Parathyroid adenoma (tissue), 2 donors: ENCODE measurements at regions not wholly inside any gene's neighbourhood (a gene's known extent, or its start where the extent isn't known, plus 50 kb on each side); places are given as distances from the start of the nearest gene placed in this dataset.
A peak's percentile ranks its signal among the peaks of the same experiment; 100 is the strongest.

Experiments used
- H2AFZ ChIP-seq: fragments of 300-600 bp; sonication (generic); one replicate; pipeline ENCODE4 v1.7.0; 2017; ENCODE audit warnings: antibody characterized with exemption, mild to moderate bottlenecking
- H3K27ac ChIP-seq: fragments of 300-600 bp; sonication (generic); one replicate; pipeline ENCODE4 v1.7.0; 2017
- H3K27me3 ChIP-seq: fragments of 300-600 bp; sonication (generic); one replicate; pipeline ENCODE4 v1.7.0; 2017; ENCODE audit warnings: low read length; ENCODE audit not compliant: control insufficient read depth, insufficient read depth
- H3K36me3 ChIP-seq: fragments of 300-600 bp; sonication (generic); one replicate; pipeline ENCODE4 v1.7.0; 2017; ENCODE audit warnings: low read length; ENCODE audit not compliant: control insufficient read depth, insufficient read depth
- H3K4me1 ChIP-seq: fragments of 300-600 bp; sonication (generic); one replicate; pipeline ENCODE4 v1.7.0; 2017; ENCODE audit warnings: control low read depth
- H3K4me2 ChIP-seq: fragments of 300-600 bp; sonication (generic); one replicate; pipeline ENCODE4 v1.7.0; 2017; ENCODE audit warnings: low read length
- H3K4me3 ChIP-seq: fragments of 300-600 bp; sonication (generic); one replicate; pipeline ENCODE4 v1.7.0; 2017; ENCODE audit warnings: low read depth, low read length
- H3K79me2 ChIP-seq: fragments of 300-600 bp; sonication (generic); one replicate; pipeline ENCODE4 v1.7.0; 2017; ENCODE audit warnings: control low read depth
- H3K9ac ChIP-seq: fragments of 300-600 bp; sonication (generic); one replicate; pipeline ENCODE4 v1.7.0; 2017; ENCODE audit warnings: mild to moderate bottlenecking
- H3K9me3 ChIP-seq: fragments of 300-600 bp; sonication (generic); one replicate; pipeline ENCODE4 v1.7.0; 2017; ENCODE audit warnings: low read length; ENCODE audit not compliant: control insufficient read depth
- CTCF ChIP-seq: fragments of 300-600 bp; sonication (generic); IDR thresholded peaks from one replicate; pipeline ENCODE4 v1.7.0; 2017; ENCODE audit warnings: antibody characterized with exemption, mild to moderate bottlenecking
- donor health status: primary hyperparathyroidism.

GRCh38 chr5:35281613-35282012, 51.3 kb upstream of the PRLR start:
- no peaks in the 10 kb centered on the region for H3K79me2 ChIP-seq
- H3K4me2 ChIP-seq = no peak overlapping the region
- TF ChIP-seq CTCF = no peak
- H3K4me1 ChIP-seq = peaks cover 9% of the 10 kb centered on the region
- H3K9ac ChIP-seq = no peak overlapping the region
- H3K27me3 ChIP-seq = no peaks in the 10 kb centered on the region
- peak overlapping the region; percentile 43 for H2AFZ ChIP-seq
- no peaks in the 10 kb centered on the region for H3K36me3 ChIP-seq
- no peaks in the 10 kb centered on the region for H3K9me3 ChIP-seq
- H3K27ac ChIP-seq = no peak overlapping the region
- no peak overlapping the region for H3K4me3 ChIP-seq
